ENCODE measurements at regions not wholly inside any gene's neighbourhood (a gene's known extent, or its start where the extent isn't known, plus 50 kb on each side); places are given as distances from the start of the nearest gene placed in this dataset.

DNA sequence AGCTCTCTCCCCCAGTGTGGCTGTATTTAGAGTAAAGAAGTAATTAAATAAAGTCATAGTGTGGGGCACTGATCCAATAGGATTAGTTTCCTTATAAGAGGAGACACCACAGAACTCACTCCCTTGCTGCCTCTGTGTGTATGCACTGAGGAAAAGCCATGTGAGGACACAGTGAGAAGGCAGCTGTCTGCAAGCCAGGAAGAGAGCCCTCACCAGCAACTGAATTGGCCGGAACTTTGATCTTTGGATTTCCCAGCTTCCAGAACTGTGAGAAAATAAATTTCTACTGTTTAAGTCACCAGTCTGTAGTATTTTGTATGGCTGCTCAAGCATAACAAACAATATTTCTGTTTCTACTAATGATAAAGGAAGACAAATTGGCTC, 368.7 kb upstream of the PRICKLE1 start:
- DNase-seq (ENCODE audit: low read depth, low spot score) (no peak), ATAC-seq (no peak), FAIRE-seq (no peak)
- SMC1A ChIA-PET (ENCODE audit: uncharacterized antibody, unreplicated experiment): interaction anchor here (0.6 kb wide), 1 partner anchor 1385 kb away, joined by 3 read pairs; no protein-coding TSS in a partner anchor
- POLR2A ChIA-PET: no interaction called here
- Histone ChIP-seq H3K27ac (ENCODE audit: control insufficient read depth, insufficient read depth) (no peak overlapping the region), H3K9me3 (replicated peaks; ENCODE audit: control insufficient read depth, insufficient read depth, low read length) (no peaks in the 10 kb centered on the region), H3K4me1 (ENCODE audit: control insufficient read depth, insufficient read depth, low read length) (no peaks in the 10 kb centered on the region), H3K4me3 (no peak overlapping the region), H3K36me3 (ENCODE audit: control insufficient read depth in 2 of 2, insufficient read depth in 2 of 2, low read length in 1 of 2) (no peaks in the 10 kb centered on the region), H3K27me3 (replicated peaks in 1 of 2; ENCODE audit: control insufficient read depth in 2 of 2, insufficient read depth in 2 of 2, low read length in 1 of 2) (no peaks in the 10 kb centered on the region), H3K4me2 (ENCODE audit: control insufficient read depth, insufficient read depth) (no peak overlapping the region), H2AFZ (ENCODE audit: control insufficient read depth, low read depth, low read length) (no peak overlapping the region), H4K20me1 (ENCODE audit: control insufficient read depth, insufficient read depth) (no peaks in the 10 kb centered on the region), H3K9ac (ENCODE audit: control insufficient read depth, insufficient read depth, low read length) (no peak overlapping the region), H3K79me2 (ENCODE audit: control insufficient read depth, insufficient read depth, low read length) (no peaks in the 10 kb centered on the region)
- RAD21 ChIA-PET (ENCODE audit: unreplicated experiment): no interaction called here
- WGBS (ENCODE audit: insufficient coverage, insufficient replicate concordance, low lambda C conversion rate, missing lambda C conversion rate): 7% methylated on average over 1 of the region's 1 CpG
- in situ Hi-C loops (cut with MboI) (no loop called here), intact Hi-C loops (cut with micrococcal nuclease; ENCODE audit: unreplicated experiment) (no loop called here)
- BruUV-seq (replicated peaks): no TSS peak
- CTCF ChIA-PET: no interaction called here
- TF ChIP-seq NFYA (IDR thresholded peaks at IDR 0.05; ENCODE audit: borderline replicate concordance, low read depth, low read length): no peak
- no peak for TF ChIP-seq RAD51 (IDR thresholded peaks at IDR 0.05)
- TF ChIP-seq HCFC1 (IDR thresholded peaks at IDR 0.05; ENCODE audit: low read length): no peak
- TF ChIP-seq SUZ12 (IDR thresholded peaks at IDR 0.05; ENCODE audit: unreplicated experiment): no peak
- no peak for TF ChIP-seq ZNF24 (IDR thresholded peaks at IDR 0.05)
- no peak for TF ChIP-seq HDGF (IDR thresholded peaks at IDR 0.05)
- TF ChIP-seq NFXL1 (IDR thresholded peaks at IDR 0.05; ENCODE audit: borderline replicate concordance): no peak

DNA sequence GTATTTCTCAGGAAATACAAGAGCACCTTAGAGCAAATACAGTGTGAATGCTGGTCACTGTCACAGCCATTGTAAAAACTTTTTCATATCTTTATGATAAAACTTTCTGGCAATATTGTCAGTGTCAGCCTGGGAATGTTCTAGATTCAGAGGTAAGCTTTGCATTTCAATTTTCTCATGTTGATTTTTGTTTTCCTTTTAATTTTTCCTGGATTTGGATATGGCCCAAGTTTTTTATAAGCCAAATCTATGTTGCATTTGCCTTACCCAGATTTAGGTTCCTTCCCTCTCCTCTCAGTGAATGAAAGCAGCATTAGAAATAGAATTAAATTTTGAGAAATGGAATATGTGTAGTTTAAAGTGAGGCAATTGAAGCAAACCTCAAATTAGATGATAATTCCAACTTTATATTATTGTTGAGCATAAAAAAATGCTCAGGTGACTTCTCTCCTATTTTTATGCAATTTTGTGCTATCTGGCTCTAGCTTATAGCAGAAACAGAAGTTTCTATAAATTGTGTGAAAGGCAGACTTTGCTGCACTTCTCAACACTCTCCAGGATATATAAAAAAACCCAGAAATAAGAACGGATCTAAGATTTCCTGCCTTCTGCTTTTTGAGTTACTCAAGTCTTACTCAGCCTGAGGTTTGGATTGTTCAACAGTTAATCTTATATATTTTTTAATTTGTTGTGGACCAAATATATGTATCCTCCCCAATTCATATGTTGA, 368.2 kb upstream of the PRICKLE1 start:
- in situ Hi-C loops (cut with MboI) (no loop called here), intact Hi-C loops (cut with micrococcal nuclease; ENCODE audit: unreplicated experiment) (no loop called here)
- Histone ChIP-seq H3K9me3 (replicated peaks; ENCODE audit: control insufficient read depth, insufficient read depth, low read length) (no peaks in the 10 kb centered on the region), H3K36me3 (ENCODE audit: control insufficient read depth in 2 of 2, insufficient read depth in 2 of 2, low read length in 1 of 2) (no peaks in the 10 kb centered on the region), H4K20me1 (ENCODE audit: control insufficient read depth, insufficient read depth) (no peaks in the 10 kb centered on the region), H3K4me3 (no peak overlapping the region), H3K79me2 (ENCODE audit: control insufficient read depth, insufficient read depth, low read length) (no peaks in the 10 kb centered on the region), H2AFZ (ENCODE audit: control insufficient read depth, low read depth, low read length) (no peak overlapping the region), H3K4me2 (ENCODE audit: control insufficient read depth, insufficient read depth) (no peak overlapping the region), H3K9ac (ENCODE audit: control insufficient read depth, insufficient read depth, low read length) (no peak overlapping the region), H3K27me3 (replicated peaks in 1 of 2; ENCODE audit: control insufficient read depth in 2 of 2, insufficient read depth in 2 of 2, low read length in 1 of 2) (no peaks in the 10 kb centered on the region), H3K27ac (ENCODE audit: control insufficient read depth, insufficient read depth) (no peak overlapping the region), H3K4me1 (ENCODE audit: control insufficient read depth, insufficient read depth, low read length) (no peaks in the 10 kb centered on the region)
- DNase-seq (ENCODE audit: low read depth, low spot score): no peak
- ChIA-PET SMC1A (ENCODE audit: uncharacterized antibody, unreplicated experiment) (interaction anchor here (0.6 kb wide), 1 partner anchor 1385 kb away, joined by 3 read pairs; no protein-coding TSS in a partner anchor), CTCF (interaction anchor here (0.6 kb wide), 1 partner anchor 222 kb away, joined by 5 read pairs; no protein-coding TSS in a partner anchor), RAD21 (ENCODE audit: unreplicated experiment) (no interaction called here), POLR2A (no interaction called here)
- no peak for ATAC-seq
- WGBS (ENCODE audit: insufficient coverage, insufficient replicate concordance, low lambda C conversion rate, missing lambda C conversion rate): 0% methylated on average over 1 of the region's 1 CpG
- no TSS peak for BruUV-seq (replicated peaks)
- FAIRE-seq: no peak
- TF ChIP-seq, protein P1, sequence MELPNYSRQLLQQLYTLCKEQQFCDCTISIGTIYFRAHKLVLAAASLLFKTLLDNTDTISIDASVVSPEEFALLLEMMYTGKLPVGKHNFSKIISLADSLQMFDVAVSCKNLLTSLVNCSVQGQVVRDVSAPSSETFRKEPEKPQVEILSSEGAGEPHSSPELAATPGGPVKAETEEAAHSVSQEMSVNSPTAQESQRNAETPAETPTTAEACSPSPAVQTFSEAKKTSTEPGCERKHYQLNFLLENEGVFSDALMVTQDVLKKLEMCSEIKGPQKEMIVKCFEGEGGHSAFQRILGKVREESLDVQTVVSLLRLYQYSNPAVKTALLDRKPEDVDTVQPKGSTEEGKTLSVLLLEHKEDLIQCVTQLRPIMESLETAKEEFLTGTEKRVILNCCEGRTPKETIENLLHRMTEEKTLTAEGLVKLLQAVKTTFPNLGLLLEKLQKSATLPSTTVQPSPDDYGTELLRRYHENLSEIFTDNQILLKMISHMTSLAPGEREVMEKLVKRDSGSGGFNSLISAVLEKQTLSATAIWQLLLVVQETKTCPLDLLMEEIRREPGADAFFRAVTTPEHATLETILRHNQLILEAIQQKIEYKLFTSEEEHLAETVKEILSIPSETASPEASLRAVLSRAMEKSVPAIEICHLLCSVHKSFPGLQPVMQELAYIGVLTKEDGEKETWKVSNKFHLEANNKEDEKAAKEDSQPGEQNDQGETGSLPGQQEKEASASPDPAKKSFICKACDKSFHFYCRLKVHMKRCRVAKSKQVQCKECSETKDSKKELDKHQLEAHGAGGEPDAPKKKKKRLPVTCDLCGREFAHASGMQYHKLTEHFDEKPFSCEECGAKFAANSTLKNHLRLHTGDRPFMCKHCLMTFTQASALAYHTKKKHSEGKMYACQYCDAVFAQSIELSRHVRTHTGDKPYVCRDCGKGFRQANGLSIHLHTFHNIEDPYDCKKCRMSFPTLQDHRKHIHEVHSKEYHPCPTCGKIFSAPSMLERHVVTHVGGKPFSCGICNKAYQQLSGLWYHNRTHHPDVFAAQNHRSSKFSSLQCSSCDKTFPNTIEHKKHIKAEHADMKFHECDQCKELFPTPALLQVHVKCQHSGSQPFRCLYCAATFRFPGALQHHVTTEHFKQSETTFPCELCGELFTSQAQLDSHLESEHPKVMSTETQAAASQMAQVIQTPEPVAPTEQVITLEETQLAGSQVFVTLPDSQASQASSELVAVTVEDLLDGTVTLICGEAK (IDR thresholded peaks at IDR 0.05; ENCODE audit: borderline replicate concordance): no peak
- TF ChIP-seq, protein P2, sequence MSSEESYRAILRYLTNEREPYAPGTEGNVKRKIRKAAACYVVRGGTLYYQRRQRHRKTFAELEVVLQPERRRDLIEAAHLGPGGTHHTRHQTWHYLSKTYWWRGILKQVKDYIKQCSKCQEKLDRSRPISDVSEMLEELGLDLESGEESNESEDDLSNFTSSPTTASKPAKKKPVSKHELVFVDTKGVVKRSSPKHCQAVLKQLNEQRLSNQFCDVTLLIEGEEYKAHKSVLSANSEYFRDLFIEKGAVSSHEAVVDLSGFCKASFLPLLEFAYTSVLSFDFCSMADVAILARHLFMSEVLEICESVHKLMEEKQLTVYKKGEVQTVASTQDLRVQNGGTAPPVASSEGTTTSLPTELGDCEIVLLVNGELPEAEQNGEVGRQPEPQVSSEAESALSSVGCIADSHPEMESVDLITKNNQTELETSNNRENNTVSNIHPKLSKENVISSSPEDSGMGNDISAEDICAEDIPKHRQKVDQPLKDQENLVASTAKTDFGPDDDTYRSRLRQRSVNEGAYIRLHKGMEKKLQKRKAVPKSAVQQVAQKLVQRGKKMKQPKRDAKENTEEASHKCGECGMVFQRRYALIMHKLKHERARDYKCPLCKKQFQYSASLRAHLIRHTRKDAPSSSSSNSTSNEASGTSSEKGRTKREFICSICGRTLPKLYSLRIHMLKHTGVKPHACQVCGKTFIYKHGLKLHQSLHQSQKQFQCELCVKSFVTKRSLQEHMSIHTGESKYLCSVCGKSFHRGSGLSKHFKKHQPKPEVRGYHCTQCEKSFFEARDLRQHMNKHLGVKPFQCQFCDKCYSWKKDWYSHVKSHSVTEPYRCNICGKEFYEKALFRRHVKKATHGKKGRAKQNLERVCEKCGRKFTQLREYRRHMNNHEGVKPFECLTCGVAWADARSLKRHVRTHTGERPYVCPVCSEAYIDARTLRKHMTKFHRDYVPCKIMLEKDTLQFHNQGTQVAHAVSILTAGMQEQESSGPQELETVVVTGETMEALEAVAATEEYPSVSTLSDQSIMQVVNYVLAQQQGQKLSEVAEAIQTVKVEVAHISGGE (CRISPR knock-in tag; IDR thresholded peaks at IDR 0.05): no peak
- TF ChIP-seq ASH2L (IDR thresholded peaks at IDR 0.05; ENCODE audit: borderline replicate concordance, low read depth): no peak

All from GM12878 (cell line).